T follicular helper cell (primary cell): ENCODE measurements at regions not wholly inside any gene's neighbourhood (a gene's known extent, or its start where the extent isn't known, plus 50 kb on each side); places are given as distances from the start of the nearest gene placed in this dataset.

Experiments
- DNase-seq: peaks from one replicate; pipeline ENCODE4 v3.0.0-alpha.2; 2020; ENCODE audit warnings: low read depth

DNA sequence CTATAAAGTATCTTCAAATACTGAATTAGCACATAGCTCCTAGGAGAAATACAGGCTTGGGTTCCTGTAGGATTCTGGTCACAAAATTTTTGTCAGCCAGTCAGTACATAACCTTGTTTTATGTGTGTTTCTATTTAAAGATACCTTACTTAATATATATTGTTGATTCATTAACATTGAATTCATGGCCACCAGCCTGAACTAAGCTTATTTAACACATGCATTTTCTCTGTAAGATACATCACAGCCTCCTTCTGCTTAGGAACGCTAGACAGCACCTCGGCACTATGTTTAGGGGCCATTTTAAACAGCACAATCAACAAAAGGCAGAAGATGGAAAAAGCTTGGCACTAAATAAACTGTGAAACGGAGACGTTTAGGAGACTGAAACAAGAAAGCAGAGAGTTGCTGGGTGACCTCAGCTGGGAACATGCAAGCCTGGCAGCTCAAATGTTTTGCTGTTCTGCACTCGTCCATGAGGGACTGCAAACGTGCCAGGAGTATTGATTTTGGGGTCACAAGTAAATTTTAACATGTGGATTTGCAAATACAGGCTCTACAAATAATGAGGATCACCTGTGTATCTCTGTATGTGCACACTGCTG is 432.2 kb upstream of the TPM1 start:
- DNase-seq = no peak

DNA sequence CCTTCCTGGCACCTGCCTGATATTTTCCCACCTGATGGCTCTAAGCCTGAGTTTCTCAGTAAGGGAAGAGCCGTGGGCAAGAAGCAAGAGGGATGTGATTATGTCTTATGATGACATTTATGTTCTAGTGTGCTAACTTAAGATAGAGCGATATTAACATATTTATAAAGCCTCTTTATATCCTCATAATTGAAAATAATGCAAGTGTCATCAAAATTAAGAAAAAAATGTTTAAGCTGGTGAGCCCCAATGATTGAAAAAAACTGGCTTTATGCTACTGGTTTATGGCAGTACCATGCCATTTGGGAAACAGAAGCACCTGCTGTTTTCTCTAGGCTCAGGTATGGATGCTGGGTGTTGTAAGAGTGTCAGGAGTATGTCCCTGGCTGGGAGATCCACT is 431.5 kb upstream of the TPM1 start:
- no peak for DNase-seq

DNA sequence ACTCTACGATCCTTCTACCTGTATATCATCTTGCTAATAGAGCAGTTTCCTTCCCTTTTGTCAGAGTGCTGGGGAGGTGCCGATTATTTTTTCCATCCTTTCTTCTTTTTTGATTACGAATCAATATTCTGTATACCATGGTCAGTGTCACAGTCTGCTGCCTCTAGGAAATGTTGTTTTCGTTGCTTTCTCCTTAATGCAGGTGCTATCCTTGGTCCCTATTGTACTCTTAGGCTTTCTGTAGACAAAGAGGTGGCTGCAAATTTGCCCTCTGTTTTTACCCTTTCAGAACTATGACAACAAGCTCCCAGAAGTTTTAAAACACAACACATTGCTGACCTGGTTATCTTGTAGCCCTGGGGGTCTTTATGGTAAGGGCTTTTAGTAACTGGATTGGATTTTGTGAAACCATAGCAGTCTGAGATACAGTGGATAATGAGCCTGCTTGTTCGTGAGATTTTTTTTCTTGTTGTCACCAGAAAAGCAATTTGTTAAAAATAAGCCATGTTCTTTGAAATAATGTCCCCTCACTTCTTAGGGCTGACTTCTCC is 430.3 kb upstream of the TPM1 start:
- DNase-seq = no peak

DNA sequence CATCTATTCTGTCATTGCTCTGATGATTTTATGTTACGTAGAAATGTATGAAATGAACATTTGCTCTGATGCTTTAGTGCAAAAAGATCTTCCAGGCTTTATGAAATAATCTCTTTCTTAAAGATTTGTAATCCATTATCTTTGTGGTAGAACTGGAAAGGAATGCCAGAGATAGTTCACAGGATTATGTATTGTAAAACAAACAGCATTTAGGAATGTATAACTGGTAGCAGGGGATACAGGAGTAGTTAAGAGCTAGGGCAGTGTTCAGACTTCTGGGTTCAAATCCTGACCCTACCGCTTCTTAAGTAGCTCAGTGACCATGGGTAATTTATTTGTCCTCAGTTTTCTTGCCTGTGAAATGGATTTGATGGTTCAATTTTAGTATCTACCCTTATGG is 429.8 kb upstream of the TPM1 start:
- no peak for DNase-seq

DNA sequence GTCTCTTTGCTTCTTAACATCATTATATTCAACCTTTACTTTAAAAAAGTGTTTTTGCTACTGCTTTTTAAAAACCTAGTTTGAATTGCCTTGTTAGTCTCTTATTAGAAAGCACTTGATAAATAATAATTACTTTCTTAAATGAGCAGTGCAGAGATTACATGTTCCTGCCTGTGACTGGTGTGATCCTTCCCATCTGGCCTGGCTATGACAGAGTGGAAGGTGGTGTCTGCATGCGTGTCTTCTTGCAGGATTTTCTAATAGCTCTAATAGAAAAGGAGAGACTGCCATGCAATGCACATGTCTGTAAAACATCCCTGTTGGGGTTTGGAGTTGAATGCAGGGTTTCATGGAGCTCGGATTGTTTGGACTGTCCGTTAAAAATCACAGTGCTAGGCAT is 425.8 kb upstream of the TPM1 start:
- no peak for DNase-seq

DNA sequence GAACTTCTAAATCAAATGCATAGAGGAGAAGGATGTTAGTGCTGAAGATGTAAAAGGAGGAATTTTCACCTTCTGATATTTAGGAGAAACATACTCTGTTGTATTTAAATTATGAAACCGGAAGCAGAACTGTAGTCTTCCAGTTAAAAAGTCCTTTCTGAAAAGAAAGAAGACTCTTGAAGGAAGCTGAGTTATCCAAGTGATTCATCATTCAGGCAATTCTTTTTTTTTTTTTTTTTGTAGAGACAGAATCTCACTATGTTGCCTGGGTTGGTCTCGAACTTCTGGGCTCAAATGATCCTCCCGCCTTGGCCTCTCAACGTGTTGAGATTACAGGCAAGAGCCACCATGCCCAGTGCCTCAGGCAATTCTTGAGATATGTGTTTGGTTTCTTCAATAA is 424.8 kb upstream of the TPM1 start:
- DNase-seq = no peak

DNA sequence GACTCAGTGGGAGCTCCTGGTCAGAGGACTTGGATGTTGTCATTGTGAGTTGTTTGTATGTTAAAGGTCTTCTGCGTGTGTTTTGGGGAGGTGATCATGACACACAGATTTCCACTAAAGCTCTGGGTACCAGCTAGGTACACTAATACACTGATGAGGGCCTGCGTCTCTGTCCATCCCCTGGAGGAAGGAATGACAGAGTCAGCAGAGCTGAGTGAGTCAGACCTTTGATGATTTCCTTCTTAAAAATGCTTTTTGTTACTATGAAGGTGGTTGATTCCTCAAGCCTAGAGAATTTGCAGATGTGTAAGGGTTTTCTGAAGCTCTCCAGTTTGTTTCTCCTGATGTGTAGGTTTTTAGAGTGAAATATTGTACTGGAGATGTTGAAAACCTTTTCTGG is 424.1 kb upstream of the TPM1 start:
- no peak for DNase-seq

DNA sequence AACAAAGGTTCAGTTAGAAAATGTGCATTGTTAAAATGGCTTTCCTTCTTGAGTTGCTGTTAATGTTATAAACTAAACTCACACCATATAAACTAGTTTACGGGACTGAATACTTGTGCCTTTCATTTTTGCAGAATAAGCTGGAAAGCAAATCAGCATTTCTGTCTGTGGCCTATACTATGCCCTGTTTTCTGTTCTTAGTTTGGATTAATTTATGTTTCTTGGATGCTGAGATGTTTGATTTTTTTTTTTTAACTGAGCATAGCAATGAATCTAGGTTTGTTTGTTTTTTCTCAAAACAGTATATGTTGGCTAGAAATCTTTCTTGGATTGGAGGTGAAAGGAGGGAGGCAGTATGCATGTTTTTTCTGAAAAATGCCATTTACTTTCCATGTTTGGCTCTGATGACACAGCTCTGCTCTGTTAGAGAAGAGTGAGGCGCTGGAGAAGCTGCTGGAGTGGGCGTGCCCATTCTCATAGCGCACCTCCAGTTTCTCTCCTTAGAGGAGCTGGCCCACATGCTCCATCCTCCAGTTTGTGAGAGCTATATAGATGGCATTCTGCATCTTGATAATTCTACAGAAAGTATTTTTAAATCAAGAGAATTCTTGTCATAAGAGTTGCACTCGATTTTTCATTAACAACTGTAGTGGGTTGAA is 423.6 kb upstream of the TPM1 start:
- no peak for DNase-seq

DNA sequence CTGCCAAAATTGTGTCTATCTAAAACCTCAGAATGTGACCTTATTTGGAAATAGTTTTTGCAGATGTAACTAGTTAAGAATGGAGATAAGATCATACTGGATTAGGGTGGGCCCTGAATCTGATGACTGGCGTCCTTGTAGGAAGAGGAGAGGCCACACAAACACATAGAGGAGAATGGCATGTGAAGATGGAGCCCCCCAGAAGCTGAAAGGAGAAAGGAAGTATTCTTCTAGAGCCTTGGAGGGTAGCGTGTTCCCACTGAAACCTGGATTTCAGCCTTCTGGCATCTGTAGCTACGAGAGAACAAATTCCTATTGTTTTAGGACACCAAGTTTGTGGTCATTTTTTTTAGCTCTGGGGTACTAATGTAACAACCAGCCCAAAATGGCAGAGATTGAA is 423.0 kb upstream of the TPM1 start:
- no peak for DNase-seq

DNA sequence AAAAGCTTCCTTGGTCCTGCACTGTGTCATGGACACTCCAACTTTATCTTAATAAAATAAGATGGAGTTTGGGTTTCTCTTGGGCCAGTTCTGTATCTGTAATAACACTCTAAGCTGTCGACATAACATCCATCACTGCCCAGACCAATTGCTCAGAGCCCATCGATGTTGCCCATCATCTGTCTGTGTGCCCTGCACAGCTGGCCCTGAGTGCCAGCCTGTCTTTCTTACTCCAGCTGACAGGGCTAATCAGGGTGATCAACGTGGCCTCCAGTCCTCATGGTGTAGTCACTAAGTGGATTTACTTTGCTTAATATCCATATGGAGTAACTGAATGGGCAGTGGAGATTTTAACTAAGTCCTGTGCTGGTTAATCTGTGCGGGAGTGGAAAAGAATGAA is 419.8 kb upstream of the TPM1 start:
- no peak for DNase-seq

DNA sequence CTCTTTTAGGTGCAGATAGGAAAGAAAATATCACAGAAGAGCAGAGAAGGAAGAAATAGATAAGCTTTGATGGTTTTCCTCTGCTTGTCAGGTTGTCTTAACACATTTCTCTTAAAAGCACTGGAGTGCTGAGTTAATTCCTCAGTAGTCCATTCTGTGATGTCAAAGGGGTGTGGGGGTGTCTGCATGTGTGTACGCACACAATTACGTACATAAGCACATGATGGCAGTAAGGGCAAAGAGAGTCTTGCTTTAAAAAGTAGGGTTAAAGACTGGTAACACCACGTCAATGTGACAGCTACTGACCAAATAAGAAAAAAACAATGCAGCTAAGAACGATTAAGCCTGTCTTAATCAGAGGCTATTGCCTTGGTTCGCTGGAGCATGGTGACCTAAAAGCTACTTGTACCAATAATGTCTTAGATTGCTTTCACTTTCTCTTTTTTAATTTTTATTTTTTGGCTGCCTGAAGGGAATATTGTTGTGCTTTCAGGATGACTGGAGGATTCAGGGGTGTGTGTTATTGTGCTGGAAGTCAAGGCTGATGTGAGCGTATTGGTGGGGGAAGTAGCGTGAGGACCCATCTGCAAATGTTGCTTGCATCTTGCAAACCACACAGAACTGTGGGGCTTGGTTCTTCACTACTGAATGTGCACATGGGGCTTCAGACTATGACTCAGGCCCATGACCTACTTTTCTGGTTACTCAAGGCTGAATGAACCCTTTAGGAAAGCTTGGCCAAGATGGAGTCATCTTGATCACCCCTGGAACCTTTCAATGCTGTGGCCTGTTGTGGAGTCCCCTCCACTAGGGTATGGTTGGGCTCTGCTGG is 417.8 kb upstream of the TPM1 start:
- no peak for DNase-seq

DNA sequence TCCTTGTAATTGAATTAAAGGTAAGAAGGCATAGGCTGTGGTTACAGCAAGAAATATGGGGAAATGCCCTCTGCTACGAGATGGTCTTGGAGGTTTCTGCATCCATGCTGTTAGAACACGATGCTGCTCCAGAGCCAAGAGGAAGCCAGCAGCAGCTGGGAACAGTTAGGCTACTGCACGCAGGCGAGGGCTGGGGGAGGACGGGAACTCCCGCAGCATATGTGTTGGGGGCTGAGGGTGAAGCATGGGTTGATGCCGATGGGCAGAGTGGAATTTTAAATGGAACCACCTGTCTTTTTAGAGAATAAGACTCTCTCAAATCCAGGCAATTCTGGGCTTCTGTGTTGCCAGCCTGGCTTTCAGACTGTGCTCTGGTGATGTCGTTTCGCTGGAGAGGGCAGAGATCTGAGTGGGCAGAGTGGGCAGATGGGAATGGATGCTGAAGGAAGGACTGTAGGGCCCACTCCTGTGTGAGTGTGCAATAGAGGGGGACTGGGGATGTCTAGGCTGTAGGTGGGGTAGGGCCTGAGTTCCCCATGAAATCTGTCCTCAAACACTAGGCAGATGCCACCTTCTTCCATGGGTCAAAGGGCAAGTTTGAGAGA is 417.0 kb upstream of the TPM1 start:
- no peak for DNase-seq

DNA sequence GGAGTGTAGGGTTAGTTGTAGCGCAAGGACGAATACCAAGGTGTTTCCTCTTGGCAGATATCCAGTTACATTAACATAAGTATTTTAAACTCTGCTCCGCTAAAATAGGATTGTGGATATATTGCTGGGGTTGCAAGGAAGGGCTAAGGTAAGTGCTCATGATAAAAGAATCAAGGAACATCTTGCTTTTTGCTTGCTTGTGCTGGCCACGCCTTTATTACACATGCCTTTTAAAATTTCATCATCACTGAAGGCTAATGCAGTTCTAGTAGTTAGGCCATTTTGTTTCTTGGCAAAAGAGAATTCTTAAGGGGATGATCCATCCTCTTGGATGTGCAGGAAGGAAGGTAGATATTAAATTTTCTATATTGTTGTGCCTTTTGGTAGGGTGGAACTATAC is 415.6 kb upstream of the TPM1 start:
- no peak for DNase-seq

DNA sequence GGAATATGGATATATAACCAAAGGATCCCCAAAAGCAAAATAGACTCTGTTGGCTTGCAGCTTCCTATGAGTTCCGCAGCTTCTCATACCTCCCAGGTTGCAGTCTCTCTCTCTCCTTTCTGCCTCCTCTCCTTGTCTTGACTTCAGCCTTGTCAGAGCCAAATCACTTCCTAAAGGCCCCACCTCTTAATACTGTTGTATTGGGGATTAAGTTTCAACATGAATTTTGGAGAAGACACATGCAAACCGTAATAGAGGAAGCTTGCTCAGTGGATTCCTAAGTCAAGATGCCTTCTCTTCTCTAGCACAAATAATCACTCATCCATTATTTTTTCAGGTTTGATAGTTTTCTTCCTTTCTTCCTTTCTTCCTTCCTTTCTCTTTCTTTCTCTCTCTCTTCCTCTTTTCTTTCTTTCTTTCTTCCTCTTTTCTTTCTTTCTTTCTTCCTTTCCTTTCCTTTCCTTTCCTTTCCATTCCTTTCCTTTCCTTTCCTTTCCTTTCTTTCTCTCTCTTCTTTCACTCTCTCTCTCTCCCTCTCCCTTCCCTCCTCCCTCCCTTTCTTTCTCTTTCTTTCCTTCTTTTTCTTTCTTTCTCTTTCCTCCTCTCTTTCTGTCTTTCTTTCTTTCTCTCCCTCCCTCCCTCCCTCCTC is 411.3 kb upstream of the TPM1 start:
- DNase-seq = no peak

DNA sequence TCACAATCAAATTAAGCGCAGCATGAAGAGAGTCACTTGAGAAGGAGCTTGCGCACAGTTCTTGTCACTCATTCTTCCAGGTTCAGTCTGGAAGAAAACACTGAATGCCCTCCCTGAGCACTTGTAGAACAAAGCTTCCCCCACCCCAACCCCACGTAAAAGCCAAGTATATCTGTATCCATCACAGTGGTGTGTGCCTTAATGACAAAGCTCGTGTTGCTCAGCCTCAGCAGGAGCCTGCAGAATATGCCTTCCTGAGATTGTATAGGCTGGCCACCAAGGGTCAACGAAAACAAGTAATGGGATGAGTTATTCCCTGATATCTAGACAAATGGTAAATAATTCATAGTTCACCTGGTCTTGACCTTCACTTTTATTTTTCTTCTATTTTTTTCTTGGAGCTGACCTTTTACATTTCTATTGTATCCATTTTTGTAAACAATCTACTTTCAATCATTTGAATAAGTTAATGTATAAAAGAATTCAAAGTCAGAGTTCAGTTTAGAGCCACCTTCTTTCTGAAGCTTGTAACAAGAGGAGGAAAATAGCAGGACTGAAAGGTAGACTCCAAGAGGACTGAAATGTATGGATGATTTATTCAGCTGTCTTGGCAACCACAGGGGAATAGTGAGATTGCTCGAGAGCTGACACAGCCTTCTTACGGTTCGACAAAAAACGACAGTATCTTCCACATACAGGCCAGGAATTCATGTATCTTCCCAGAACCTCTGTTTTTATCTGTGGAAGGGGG is 405.5 kb upstream of the TPM1 start:
- DNase-seq = no peak

DNA sequence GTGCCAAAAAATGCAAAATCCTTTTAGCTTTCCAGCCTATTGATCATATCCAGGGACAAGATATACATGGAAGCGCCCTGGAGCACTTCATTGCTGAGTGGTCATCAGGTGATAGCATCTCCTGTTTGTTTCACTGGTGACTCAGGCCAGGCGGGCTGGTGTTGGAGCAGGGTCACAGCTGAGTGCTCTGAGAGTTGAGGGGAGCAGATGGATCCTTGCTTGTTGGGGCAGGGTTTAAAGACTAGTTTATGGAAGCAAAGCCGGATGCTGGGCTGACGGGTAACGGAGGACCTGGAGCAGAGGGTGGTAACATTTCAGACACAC is 405.0 kb upstream of the TPM1 start:
- DNase-seq = no peak

DNA sequence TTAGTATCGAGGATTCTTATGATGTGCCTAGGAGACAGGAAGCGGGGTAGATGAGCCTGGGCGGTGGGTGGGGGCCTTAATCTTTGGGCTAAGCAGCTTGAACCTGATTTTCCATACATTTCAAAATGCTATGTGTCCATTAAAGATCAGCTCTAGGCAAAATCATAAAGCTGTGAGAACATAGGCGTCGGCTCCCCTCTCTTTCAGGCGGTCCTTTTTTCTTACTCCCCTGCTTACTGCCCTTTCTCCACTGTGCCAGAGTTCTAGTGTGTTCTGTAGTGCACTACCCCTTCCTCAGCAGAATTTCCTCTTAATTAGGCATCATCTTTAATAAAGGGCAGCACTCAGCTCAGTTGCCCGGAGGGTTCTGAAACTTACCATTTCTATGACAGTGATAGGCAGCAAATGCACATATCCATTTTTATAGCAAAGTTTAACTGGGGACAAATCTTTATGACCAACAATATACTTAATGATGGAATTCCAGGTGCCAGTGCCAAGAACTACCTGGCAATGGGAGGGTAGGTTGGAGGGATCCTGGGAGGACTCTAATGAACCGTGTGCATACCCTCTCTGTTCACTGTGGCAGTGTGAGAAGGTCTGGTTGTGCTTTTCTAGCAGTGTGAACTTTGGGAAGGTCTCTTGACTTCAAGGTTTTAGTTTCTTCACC is 404.5 kb upstream of the TPM1 start:
- no peak for DNase-seq

DNA sequence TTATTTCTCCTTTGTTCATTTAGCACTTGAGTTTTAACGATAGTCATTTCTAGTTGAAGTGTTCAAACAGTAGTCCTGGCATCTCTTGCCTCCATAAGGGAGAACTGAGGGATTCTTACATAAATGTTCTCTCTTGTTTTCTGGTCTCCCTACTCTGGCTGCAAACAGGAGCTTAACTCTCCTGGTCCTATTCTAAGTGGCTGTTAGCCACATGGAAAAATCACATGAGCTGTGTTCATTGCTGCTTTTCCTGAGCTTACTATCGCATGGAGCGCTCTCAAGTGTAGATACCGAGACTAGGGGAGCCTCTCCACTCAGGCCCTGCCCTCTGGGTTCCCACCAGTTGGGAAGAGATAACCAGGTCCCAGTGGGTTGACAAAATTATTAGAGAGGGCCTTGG is 403.1 kb upstream of the TPM1 start:
- DNase-seq = no peak

DNA sequence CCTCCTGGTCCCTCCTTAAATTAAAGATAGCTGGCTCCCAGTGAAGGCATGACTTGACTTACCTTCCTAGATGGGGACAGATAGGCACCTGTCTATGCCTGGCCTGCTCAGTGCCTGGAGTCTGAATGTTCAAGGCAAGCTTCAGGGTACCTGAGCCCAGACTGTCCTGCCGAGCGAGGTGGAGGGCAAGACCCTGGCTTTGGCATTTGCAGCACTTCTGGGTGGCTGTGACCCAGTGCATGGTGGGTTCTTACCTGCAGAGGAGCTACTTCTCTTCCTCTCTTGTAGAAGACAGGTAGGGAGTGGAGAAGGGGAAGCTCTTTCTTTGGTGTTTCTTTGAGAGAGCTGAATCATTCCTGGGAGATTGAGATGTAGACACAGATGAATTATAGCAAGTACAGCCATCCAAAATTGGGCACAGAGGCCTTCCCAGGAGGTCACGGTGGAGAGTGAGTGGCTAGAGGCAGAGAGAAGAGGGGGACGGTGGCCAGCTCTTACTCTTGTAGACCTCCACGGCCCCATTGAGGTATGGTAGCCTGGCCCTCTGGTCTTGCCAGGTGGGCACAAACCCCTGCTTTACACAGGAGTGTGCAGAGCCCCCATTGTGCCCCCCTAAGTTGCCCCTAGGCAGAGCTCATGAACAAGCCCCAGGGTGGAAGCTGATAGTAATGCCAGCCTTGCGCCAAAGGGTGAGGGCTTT is 402.5 kb upstream of the TPM1 start:
- DNase-seq = no peak

DNA sequence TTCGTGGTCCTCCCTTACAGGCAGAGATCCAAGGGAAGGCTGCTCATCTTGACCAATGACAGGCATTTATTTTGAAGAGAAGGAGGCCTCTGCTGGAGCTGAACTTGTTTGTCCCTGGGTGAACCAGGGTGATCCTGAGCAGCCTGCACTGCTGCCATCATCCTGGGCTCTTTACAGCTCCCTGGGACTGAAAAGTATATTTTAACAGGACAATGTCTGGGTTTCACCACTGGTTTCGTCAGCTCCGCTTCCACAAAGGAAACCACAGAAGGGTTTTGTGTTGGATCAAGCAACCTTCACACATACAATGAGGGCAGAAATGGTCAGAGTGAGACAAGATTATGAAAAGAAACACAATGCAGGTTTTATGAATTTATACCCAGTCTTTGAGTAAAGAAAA is 400.7 kb upstream of the TPM1 start:
- no peak for DNase-seq
